H1 (cell line): ENCODE measurements at regions not wholly inside any gene's neighbourhood (a gene's known extent, or its start where the extent isn't known, plus 50 kb on each side); places are given as distances from the start of the nearest gene placed in this dataset.

Source experiments
- CHD7 ChIP-seq: fragments of 300-600 bp; sonication (generic); IDR thresholded peaks from 2 replicates; pipeline ENCODE4 v1.7.1; 2012; ENCODE audit warnings: low read length, moderate library complexity, mild to moderate bottlenecking, inconsistent platforms; ENCODE audit not compliant: insufficient replicate concordance
- EZH2 ChIP-seq: fragments of 200-600 bp; sonication (generic); IDR thresholded peaks from 2 replicates; pipeline ENCODE4 v1.7.1; 2012; ENCODE audit warnings: low read depth, mild to moderate bottlenecking, moderate library complexity, low read length, inconsistent platforms; ENCODE audit not compliant: severe bottlenecking
- SP4 ChIP-seq: IDR thresholded peaks from 2 replicates; pipeline ENCODE4 v1.6.1; 2012; ENCODE audit warnings: low read length, inconsistent platforms
- TEAD4 ChIP-seq: IDR thresholded peaks from 2 replicates; pipeline ENCODE4 v1.6.1; 2012; ENCODE audit warnings: low read depth, low read length, inconsistent platforms, mixed read lengths

- TF ChIP-seq CHD7 (peak; percentile 46), EZH2 (no peak), SP4 (no peak), TEAD4 (peak; percentile 85)
These were observed 129.6 kb upstream of the INTU start (continued) for GRCh38 chr4:127503111-127503510.
